ENCODE measurements at regions not wholly inside any gene's neighbourhood (a gene's known extent, or its start where the extent isn't known, plus 50 kb on each side); places are given as distances from the start of the nearest gene placed in this dataset.

- TF ChIP-seq HDAC2 (IDR thresholded peaks at IDR 0.05; ENCODE audit: borderline replicate concordance in 1 of 2, low read depth in 2 of 2, low read length in 2 of 2) (no peak), MAX (IDR thresholded peaks at IDR 0.05) (no peak), ZNF274 (IDR thresholded peaks at IDR 0.05; ENCODE audit: borderline replicate concordance, extremely low read depth, low read length) (no peak), FOSL1 (IDR thresholded peaks at IDR 0.05; ENCODE audit: insufficient read depth, low read depth, low read length) (no peak), TAF1 (IDR thresholded peaks at IDR 0.05; ENCODE audit: low read depth, low read length) (no peak), TEAD4 (IDR thresholded peaks at IDR 0.05; ENCODE audit: low read depth, low read length) (no peak), NANOG (IDR thresholded peaks at IDR 0.05; ENCODE audit: insufficient read depth, low read depth, low read length, poor library complexity, severe bottlenecking) (no peak)
Observed at GRCh38 chr12:83767723-83768122, 1081.0 kb downstream of the TMTC2 start (continued).

Data from H1 (cell line).